H1 (cell line): ENCODE measurements at regions not wholly inside any gene's neighbourhood (a gene's known extent, or its start where the extent isn't known, plus 50 kb on each side); places are given as distances from the start of the nearest gene placed in this dataset.

Source experiments
- GTF2F1 ChIP-seq: IDR thresholded peaks from 2 replicates; pipeline ENCODE4 v1.6.1; 2012; ENCODE audit warnings: low read depth, low read length, improper control_type of control experiment, borderline replicate concordance
- POLR2A ChIP-seq, 2 experiments: IDR thresholded peaks; 1 replicate in 1 of 2; 2 replicates in 1 of 2; pipeline ENCODE4 v1.6.1; 2011; ENCODE audit warnings: low read depth in 2 of 2, low read length in 2 of 2, mild to moderate bottlenecking in 2 of 2; ENCODE audit errors: control extremely low read depth in 1 of 2
- ZNF274 ChIP-seq: IDR thresholded peaks from 2 replicates; pipeline ENCODE4 v1.7.0; 2012; ENCODE audit warnings: low read length, borderline replicate concordance; ENCODE audit errors: extremely low read depth

DNA sequence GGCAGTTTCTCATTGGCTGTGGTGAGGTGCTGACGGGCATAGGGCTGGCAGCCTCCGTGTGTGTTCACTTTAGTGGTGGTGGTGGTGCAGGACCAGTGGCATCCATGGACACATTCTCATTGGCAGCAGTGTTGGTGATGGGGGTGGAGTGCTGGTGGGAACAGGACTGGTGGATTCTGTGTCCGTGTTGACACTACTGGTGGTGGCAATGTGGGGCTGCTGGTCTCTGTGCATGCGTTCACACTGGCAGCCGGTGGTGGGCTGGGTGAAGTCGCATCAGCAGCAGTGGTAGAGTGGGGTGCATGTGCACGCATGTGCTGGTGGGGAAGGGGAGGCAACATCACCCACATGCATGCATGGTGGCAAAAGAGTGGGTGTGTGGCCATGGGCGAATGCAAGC, 1471.4 kb upstream of the PCDH20 start:
- TF ChIP-seq ZNF274 (no peak), POLR2A (IDR thresholded peaks at IDR 0.05; ENCODE audit: control extremely low read depth in 1 of 2, low read depth in 2 of 2, low read length in 2 of 2) (no peak), GTF2F1 (no peak)
